ENCODE measurements at regions not wholly inside any gene's neighbourhood (a gene's known extent, or its start where the extent isn't known, plus 50 kb on each side); places are given as distances from the start of the nearest gene placed in this dataset.
A peak's percentile ranks its signal among the peaks of the same experiment; 100 is the strongest.

DNA sequence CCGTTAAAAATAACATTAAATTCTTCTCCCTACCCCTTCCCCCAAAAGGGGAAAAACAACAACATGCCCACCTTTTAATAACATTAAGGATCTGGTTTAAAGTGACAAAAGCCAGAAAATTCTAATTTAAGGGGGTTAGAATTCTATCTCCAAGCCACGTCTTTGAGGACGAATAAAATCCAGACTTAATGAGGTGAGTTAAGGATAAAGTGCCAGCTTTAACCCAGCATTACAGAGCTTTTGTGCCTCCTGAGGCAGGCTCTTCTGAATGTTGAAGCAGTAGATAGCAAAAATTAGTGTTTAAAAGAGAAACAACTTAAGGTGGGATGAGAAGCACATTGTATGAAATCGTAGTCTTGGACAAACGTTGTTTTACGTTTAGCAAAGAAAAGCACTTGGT, 329.0 kb upstream of the MPDZ start:
- H3K4me2 ChIP-seq = peak overlapping the region; percentile 59
- ATAC-seq = peak; percentile 45

More for the DNA sequence above, 329.0 kb upstream of the MPDZ start:
- peaks cover 32% of the 10 kb centered on the region for H3K4me1 ChIP-seq (ENCODE audit: insufficient read depth)
- Mint-ChIP-seq H3K9me3 (peaks cover 5% of the 10 kb centered on the region; the same call in 1 of the 3 replicates), H3K4me3 (no peak overlapping the region), H3K27ac (peak overlapping the region; percentile 65; the same call in 1 of the 2 replicates), H3K4me1 (peaks cover 26% of the 10 kb centered on the region), H3K36me3 (ENCODE audit: low read depth) (no peaks in the 10 kb centered on the region), H3K27me3 (ENCODE audit: insufficient read depth, low read depth, poor library complexity) (no peaks in the 10 kb centered on the region)
- no peaks in the 10 kb centered on the region for H3K36me3 ChIP-seq (ENCODE audit: insufficient read depth)
- H3K4me3 ChIP-seq = peak overlapping the region; percentile 5; the same call in 1 of the 2 replicates
- no peak for DNase-seq (ENCODE audit: low spot score)
- TF ChIP-seq, protein P1, sequence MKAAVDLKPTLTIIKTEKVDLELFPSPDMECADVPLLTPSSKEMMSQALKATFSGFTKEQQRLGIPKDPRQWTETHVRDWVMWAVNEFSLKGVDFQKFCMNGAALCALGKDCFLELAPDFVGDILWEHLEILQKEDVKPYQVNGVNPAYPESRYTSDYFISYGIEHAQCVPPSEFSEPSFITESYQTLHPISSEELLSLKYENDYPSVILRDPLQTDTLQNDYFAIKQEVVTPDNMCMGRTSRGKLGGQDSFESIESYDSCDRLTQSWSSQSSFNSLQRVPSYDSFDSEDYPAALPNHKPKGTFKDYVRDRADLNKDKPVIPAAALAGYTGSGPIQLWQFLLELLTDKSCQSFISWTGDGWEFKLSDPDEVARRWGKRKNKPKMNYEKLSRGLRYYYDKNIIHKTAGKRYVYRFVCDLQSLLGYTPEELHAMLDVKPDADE (IDR thresholded peaks at IDR 0.05) = no peak
- TF ChIP-seq POLR2AphosphoS5 (IDR thresholded peaks at IDR 0.05; ENCODE audit: low read depth) (no peak), EZH2 (IDR thresholded peaks at IDR 0.05; ENCODE audit: low read depth, unreplicated experiment) (no peak), NANOG (IDR thresholded peaks at IDR 0.05; ENCODE audit: borderline replicate concordance) (no peak), ZNF114 (CRISPR knock-in tag; IDR thresholded peaks at IDR 0.05) (no peak), EZH2phosphoT487 (IDR thresholded peaks at IDR 0.05; ENCODE audit: unreplicated experiment) (no peak), JUNB (IDR thresholded peaks at IDR 0.05; ENCODE audit: unreplicated experiment) (no peak), STAT1 (IDR thresholded peaks at IDR 0.05; ENCODE audit: unreplicated experiment) (no peak), CREB1 (CRISPR knock-in tag; IDR thresholded peaks at IDR 0.05; ENCODE audit: low read depth) (no peak), ZNF331 (CRISPR knock-in tag; IDR thresholded peaks at IDR 0.05; ENCODE audit: low read depth) (no peak)
- TF ChIP-seq, protein P2, sequence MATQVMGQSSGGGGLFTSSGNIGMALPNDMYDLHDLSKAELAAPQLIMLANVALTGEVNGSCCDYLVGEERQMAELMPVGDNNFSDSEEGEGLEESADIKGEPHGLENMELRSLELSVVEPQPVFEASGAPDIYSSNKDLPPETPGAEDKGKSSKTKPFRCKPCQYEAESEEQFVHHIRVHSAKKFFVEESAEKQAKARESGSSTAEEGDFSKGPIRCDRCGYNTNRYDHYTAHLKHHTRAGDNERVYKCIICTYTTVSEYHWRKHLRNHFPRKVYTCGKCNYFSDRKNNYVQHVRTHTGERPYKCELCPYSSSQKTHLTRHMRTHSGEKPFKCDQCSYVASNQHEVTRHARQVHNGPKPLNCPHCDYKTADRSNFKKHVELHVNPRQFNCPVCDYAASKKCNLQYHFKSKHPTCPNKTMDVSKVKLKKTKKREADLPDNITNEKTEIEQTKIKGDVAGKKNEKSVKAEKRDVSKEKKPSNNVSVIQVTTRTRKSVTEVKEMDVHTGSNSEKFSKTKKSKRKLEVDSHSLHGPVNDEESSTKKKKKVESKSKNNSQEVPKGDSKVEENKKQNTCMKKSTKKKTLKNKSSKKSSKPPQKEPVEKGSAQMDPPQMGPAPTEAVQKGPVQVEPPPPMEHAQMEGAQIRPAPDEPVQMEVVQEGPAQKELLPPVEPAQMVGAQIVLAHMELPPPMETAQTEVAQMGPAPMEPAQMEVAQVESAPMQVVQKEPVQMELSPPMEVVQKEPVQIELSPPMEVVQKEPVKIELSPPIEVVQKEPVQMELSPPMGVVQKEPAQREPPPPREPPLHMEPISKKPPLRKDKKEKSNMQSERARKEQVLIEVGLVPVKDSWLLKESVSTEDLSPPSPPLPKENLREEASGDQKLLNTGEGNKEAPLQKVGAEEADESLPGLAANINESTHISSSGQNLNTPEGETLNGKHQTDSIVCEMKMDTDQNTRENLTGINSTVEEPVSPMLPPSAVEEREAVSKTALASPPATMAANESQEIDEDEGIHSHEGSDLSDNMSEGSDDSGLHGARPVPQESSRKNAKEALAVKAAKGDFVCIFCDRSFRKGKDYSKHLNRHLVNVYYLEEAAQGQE (IDR thresholded peaks at IDR 0.05; ENCODE audit: unreplicated experiment) = no peak
- TF ChIP-seq, protein P3, sequence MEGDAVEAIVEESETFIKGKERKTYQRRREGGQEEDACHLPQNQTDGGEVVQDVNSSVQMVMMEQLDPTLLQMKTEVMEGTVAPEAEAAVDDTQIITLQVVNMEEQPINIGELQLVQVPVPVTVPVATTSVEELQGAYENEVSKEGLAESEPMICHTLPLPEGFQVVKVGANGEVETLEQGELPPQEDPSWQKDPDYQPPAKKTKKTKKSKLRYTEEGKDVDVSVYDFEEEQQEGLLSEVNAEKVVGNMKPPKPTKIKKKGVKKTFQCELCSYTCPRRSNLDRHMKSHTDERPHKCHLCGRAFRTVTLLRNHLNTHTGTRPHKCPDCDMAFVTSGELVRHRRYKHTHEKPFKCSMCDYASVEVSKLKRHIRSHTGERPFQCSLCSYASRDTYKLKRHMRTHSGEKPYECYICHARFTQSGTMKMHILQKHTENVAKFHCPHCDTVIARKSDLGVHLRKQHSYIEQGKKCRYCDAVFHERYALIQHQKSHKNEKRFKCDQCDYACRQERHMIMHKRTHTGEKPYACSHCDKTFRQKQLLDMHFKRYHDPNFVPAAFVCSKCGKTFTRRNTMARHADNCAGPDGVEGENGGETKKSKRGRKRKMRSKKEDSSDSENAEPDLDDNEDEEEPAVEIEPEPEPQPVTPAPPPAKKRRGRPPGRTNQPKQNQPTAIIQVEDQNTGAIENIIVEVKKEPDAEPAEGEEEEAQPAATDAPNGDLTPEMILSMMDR (conservative IDR thresholded peaks at IDR 0.05; ENCODE audit: low read depth in 2 of 2) = no peak
- TF ChIP-seq, protein P4, sequence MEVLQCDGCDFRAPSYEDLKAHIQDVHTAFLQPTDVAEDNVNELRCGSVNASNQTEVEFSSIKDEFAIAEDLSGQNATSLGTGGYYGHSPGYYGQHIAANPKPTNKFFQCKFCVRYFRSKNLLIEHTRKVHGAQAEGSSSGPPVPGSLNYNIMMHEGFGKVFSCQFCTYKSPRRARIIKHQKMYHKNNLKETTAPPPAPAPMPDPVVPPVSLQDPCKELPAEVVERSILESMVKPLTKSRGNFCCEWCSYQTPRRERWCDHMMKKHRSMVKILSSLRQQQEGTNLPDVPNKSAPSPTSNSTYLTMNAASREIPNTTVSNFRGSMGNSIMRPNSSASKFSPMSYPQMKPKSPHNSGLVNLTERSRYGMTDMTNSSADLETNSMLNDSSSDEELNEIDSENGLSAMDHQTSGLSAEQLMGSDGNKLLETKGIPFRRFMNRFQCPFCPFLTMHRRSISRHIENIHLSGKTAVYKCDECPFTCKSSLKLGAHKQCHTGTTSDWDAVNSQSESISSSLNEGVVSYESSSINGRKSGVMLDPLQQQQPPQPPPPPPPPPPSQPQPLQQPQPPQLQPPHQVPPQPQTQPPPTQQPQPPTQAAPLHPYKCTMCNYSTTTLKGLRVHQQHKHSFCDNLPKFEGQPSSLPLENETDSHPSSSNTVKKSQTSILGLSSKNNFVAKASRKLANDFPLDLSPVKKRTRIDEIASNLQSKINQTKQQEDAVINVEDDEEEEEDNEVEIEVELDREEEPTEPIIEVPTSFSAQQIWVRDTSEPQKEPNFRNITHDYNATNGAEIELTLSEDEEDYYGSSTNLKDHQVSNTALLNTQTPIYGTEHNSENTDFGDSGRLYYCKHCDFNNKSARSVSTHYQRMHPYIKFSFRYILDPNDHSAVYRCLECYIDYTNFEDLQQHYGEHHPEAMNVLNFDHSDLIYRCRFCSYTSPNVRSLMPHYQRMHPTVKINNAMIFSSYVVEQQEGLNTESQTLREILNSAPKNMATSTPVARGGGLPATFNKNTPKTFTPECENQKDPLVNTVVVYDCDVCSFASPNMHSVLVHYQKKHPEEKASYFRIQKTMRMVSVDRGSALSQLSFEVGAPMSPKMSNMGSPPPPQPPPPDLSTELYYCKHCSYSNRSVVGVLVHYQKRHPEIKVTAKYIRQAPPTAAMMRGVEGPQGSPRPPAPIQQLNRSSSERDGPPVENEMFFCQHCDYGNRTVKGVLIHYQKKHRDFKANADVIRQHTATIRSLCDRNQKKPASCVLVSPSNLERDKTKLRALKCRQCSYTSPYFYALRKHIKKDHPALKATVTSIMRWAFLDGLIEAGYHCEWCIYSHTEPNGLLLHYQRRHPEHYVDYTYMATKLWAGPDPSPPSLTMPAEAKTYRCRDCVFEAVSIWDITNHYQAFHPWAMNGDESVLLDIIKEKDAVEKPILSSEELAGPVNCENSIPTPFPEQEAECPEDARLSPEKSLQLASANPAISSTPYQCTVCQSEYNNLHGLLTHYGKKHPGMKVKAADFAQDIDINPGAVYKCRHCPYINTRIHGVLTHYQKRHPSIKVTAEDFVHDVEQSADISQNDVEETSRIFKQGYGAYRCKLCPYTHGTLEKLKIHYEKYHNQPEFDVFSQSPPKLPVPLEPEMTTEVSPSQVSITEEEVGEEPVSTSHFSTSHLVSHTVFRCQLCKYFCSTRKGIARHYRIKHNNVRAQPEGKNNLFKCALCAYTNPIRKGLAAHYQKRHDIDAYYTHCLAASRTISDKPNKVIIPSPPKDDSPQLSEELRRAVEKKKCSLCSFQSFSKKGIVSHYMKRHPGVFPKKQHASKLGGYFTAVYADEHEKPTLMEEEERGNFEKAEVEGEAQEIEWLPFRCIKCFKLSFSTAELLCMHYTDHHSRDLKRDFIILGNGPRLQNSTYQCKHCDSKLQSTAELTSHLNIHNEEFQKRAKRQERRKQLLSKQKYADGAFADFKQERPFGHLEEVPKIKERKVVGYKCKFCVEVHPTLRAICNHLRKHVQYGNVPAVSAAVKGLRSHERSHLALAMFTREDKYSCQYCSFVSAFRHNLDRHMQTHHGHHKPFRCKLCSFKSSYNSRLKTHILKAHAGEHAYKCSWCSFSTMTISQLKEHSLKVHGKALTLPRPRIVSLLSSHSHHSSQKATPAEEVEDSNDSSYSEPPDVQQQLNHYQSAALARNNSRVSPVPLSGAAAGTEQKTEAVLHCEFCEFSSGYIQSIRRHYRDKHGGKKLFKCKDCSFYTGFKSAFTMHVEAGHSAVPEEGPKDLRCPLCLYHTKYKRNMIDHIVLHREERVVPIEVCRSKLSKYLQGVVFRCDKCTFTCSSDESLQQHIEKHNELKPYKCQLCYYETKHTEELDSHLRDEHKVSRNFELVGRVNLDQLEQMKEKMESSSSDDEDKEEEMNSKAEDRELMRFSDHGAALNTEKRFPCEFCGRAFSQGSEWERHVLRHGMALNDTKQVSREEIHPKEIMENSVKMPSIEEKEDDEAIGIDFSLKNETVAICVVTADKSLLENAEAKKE (CRISPR knock-in tag; IDR thresholded peaks at IDR 0.05) = no peak
- H3K79me2 ChIP-seq (replicated peaks; ENCODE audit: insufficient read depth) = no peaks in the 10 kb centered on the region
- H3F3A ChIP-seq (replicated peaks; ENCODE audit: low read depth) = no peaks in the 10 kb centered on the region
- H4K20me1 ChIP-seq (replicated peaks; ENCODE audit: insufficient read depth) = no peaks in the 10 kb centered on the region
- H3K9me2 ChIP-seq (ENCODE audit: insufficient read depth) = no peaks in the 10 kb centered on the region
- no peak overlapping the region for H3K27ac ChIP-seq (ENCODE audit: low read depth)
- no peaks in the 10 kb centered on the region for H3K27me3 ChIP-seq (ENCODE audit: insufficient read depth)
- H2AFZ ChIP-seq = peak overlapping the region; percentile 35

Data from GM23338 (cell line).